ENCODE measurements at regions not wholly inside any gene's neighbourhood (a gene's known extent, or its start where the extent isn't known, plus 50 kb on each side); places are given as distances from the start of the nearest gene placed in this dataset.
"Not testable (repeated sequence)": the region's sequence is repeated elsewhere in the genome, so short reads cannot be mapped to it uniquely, and the experiment has no call there.

DNA sequence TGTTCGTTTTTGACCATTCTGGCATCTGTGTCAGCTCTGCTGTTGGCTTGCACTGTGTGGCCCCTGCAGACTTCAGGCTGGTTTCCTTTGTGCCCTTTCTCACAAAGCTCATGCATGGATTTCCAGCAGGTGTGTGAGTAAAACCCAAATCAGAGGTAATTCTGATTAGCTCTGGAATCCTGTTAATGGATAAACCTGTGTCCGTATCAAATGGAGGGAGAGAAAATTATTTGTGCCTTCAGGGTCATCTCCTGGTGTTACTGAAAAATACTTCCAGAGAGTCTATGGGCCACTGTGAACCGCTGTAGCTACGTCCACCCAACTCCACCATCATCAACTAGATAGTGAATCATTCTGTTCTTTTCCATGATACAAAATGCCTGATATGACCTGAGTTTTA lies 726.1 kb upstream of the TPTE start:
- DNase-seq, result not testable (repeated sequence)

DNA sequence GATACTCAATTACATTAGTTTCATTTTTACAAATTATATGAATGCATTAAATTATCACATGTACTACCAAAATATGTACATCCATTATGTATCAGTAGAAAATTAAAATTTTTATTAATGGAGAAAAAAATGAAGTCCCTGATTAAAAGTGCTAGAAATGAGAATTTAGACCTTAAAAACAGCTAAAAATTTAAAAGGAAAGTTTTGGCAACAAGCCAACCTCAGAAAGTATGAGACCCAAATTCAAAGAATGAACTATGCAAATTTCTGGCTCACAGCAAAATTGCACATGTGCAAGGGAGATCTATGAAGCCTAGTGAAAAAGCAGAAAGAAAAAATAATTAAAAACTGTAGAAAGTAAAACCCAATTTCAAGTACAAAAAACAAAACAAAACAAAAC lies 725.1 kb upstream of the TPTE start:
- DNase-seq, result not testable (repeated sequence)

DNA sequence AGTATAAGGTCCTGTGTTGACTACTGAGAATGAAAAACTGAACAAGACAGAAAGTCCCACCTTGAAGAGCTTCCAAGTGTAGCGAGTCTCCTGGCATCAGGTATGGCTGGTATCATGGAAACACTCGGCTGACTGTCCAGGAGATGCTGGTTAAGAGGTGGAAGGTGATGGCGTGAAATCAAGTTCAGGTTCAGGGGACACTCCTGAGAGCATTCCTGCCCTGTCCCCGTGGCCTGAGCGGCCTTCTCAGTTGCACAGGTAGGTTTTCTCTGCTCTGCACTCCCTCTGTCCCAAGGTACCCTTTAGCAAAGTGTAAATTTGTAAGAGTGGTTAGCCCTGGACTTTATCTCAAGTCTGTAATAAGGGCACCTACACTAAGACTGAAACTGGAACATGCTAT lies 713.7 kb upstream of the TPTE start:
- DNase-seq, result not testable (repeated sequence)

DNA sequence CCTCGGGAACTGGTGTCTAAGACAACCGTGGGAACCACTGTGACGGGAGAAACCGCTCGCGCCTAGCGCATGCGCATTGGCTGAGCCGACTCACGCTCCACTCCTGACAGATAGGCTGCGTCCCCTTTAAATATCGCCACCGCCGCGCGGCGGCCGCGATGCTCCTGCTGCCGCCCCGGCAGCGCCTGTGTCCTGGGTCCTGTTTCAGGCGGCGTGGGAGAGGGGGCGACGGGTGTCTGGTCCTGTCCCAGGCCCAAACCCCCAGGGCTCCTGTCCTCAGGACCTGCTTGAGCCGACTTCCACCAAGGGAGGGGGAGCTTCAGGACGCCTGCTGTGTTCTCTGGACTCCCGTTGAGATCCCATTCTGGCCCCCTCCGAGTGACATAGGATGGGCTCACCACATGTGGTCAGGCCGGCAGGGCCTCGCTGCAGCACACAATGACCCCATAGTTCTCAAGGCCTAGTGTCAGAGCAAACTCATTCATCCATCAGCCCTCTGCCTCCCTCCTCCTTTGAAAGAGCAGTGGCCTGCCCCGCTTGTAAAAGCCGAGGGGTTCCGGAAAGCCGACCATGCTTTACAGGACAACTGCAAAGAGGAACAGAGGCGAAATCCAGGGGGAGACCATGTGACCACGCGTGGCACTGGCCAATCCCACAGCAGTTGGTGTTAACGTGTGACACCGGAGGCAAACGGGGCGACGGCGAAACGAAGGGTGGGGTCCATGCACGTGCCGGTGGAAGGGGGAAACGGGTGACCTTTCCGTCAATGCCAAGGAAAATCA lies 710.0 kb upstream of the TPTE start:
- DNase-seq, result not testable (repeated sequence)

DNA sequence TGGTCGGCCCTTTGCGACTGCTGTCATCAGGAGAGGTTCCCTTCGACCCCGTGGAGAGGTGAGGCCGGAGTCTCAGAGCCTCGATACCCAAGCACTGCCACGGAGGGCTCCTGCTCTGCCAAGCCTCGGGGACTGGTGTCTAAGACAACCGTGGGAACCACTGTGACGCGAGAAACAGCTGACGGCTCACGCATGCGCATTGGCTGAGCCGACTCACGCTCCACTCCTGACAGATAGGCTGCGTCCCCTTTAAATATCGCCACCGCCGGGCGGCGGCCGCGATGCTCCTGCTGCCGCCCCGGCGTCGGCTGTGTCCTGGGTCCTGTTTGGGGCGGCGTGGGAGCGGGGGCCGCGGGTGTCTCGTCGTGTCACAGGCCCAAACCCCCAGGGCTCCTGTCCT lies 708.9 kb upstream of the TPTE start:
- not testable (repeated sequence) for DNase-seq

DNA sequence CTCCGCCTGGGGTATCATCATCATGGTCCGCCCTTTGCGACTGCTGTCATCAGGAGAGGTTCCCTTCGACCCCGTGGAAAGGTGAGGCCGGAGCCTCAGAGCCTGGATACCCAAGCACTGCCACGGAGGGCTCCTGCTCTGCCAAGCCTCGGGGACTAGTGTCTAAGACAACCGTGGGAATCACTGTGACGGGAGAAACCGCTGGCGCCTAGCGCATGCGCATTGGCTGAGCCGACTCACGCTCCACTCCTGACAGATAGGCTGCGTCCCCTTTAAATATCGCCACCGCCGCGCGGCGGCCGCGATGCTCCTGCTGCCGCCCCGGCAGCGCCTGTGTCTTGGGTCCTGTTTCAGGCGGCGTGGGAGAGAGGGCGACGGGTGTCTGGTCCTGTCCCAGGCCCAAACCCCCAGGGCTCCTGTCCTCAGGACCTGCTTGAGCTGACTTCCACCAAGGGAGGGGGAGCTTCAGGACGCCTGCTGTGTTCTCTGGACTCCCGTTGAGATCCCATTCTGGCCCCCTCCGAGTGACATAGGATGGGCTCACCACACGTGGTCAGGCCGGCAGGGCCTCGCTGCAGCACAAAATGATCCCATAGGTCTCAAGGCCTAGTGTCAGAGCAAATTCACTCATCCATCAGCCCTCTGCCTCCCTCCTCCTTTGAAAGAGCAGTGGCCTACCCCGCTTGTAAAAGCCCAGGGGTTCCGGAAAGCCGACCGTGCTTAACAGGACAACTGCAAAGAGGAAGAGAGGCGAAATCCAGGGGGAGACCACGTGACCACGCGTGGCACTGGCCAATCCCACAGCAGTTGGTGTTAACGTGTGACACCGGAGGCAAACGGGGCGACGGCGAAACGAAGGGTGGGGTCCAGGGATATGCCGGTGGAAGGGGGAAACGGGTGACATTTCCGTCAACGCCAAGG lies 707.2 kb upstream of the TPTE start:
- DNase-seq, result not testable (repeated sequence)

GRCh38 chr21:9815181-9815789 lies 706.1 kb upstream of the TPTE start:
- not testable (repeated sequence) for DNase-seq

GRCh38 chr21:9816734-9817334 lies 704.5 kb upstream of the TPTE start:
- DNase-seq, result not testable (repeated sequence)

DNA sequence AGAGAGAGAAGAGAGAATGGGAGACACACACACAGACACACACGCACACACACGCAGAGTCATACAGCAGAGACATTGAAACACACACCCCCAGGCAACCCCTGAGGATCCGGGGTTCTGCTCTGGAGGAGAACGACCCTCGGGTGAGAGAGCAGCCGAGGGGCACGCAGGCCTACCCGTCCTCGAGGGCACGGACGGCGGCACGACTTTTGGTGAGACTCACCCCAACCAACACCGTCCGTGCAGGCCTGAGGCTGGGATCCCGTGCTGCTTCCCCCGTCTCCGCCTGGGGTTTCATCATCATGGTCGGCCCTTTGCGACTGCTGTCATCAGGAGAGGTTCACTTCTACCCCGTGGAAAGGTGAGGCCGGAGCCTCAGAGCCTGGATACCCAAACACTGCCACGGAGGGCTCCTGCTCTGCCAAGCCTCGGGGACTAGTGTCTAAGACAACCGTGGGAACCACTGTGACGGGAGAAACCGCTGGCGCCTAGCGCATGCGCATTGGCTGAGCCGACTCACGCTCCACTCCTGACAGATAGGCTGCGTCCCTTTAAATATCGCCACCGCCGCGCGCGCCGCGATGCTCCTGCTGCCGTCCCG lies 703.4 kb upstream of the TPTE start:
- DNase-seq, result not testable (repeated sequence)

DNA sequence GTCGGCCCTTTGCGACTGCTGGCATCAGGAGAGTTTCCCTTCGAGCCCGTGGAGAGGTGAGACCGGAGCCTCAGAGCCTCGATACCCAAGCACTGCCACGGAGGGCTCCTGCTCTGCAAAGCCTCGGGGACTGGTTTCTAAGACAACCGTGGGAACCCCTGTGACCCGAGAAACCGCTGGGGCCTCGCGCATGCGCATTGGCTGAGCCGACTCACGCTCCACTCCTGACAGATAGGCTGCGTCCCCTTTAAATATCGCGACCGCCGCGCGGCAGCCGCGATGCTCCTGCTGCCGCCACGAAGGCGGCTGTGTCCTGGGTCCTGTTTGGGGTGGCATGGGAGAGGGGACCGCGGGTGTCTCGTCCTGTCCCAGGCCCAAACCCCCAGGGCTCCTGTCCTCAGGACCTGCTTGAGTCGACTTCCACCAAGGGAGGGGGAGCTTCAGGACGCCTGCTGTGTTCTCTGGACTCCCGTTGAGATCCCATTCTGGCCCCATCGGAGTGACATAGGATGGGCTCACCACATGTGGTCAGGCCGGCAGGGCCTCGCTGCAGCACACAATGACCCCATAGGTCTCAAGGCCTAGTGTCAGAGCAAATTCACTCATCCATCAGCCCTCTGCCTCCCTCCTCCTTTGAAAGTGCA lies 701.7 kb upstream of the TPTE start:
- not testable (repeated sequence) for DNase-seq

GRCh38 chr21:9820579-9820978 lies 700.8 kb upstream of the TPTE start:
- not testable (repeated sequence) for DNase-seq

DNA sequence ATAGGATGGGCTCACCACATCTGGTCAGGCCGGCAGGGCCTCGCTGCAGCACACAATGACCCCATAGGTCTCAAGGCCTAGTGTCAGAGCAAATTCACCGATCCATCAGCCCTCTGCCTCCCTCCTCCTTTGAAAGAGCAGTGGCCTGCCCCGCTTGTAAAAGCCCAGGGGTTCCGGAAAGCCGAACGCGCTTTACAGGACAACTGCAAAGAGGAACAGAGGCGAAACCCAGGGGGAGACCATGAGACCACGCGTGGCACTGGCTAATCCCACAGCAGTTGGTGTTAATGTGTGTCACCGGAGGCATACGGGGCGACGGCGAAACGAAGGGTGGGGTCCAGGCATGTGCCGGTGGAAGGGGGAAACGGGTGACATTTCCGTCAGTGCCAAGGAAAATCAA lies 699.9 kb upstream of the TPTE start:
- DNase-seq, result not testable (repeated sequence)

DNA sequence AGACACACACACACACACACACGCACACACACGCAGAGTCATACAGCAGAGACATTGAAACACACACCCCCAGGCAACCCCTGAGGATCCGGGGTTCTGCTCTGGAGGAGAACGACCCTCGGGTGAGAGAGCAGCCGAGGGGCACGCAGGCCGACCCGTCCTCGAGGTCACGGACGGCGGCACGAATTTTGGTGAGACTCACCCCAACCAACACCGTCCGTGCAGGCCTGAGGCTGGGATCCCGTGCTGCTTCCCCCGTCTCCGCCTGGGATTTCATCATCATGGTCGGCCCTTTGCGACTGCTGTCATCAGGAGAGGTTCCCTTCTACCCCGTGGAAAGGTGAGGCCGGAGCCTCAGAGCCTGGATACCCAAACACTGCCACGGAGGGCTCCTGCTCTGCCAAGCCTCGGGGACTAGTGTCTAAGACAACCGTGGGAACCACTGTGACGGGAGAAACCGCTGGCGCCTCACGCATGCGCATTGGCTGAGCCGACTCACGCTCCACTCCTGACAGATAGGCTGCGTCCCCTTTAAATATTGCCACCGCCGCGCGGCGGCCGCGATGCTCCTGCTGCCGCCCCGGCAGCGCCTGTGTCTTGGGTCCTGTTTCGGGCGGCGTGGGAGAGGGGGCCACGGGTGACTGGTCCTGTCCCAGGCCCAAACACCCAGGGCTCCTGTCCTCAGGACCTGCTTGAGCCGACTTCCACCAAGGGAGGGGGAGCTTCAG lies 699.1 kb upstream of the TPTE start:
- not testable (repeated sequence) for DNase-seq

DNA sequence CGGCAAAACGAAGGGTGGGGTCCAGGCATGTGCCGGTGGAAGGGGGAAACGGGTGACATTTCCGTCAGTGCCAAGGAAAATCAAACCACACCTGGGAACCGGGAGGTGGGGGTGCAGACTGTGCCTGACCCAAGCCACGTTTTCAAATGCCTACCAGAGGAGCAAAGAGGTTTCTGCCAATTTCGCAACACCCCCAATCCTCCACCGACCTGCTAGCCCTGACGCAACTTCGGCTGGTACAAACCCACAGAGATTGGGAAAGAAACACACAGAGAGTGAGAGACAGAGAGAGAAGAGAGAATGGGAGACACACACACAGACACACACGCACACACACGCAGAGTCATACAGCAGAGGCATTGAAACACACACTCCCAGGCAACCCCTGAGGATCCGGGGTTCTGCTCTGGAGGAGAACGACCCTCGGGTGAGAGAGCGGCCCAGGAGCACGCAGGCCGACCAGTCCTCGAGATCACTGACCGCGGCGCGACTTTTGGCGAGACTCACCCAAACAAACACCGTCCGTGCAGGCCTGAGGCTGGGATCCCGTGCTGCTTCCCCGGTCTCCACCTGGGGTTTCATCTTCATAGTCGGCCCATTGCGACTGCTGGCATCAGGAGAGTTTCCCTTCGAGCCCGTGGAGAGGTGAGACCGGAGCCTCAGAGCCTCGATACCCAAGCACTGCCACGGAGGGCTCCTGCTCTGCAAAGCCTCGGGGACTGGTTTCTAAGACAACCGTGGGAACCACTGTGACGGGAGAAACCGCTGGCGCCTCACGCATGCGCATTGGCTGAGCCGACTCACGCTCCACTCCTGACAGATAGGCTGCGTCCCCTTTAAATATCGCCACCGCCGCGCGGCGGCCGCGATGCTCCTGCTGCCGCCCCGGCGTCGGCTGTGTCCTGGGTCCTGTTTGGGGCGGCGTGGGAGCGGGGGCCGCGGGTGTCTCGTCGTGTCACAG lies 697.9 kb upstream of the TPTE start:
- not testable (repeated sequence) for DNase-seq

GRCh38 chr21:9830801-9831200 lies 690.6 kb upstream of the TPTE start:
- not testable (repeated sequence) for DNase-seq

DNA sequence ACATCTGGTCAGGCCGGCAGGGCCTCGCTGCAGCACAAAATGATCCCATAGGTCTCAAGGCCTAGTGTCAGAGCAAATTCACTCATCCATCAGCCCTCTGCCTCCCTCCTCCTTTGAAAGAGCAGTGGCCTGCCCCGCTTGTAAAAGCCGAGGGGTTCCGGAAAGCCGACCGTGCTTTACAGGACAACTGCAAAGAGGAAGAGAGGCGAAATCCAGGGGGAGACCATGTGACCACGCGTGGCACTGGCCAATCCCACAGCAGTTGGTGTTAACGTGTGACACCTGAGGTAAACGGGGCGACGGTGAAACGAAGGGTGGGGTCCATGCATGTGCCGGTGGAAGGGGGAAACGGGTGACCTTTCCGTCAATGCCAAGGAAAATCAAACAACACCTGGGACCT lies 688.6 kb upstream of the TPTE start:
- not testable (repeated sequence) for DNase-seq

- DNase-seq, result not testable (repeated sequence)
Measured at GRCh38 chr21:9836547-9836946, 684.8 kb upstream of the TPTE start.

DNA sequence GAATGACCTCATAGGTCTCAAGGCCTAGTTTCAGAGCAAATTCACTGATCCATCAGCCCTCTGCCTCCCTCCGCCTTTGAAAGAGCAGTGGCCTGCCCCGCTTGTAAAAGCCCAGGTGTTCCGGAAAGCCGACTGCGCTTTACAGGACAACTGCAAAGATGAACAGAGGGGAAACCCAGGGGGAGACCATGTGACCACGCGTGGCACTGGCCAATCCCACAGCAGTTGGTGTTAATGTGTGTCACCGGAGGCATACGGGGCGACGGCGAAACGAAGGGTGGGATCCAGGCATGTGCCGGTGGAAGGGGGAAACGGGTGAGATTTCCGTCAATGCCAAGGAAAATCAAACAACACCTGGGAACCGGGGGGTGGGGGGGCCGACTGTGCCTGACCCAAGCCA lies 684.4 kb upstream of the TPTE start:
- DNase-seq, result not testable (repeated sequence)

DNA sequence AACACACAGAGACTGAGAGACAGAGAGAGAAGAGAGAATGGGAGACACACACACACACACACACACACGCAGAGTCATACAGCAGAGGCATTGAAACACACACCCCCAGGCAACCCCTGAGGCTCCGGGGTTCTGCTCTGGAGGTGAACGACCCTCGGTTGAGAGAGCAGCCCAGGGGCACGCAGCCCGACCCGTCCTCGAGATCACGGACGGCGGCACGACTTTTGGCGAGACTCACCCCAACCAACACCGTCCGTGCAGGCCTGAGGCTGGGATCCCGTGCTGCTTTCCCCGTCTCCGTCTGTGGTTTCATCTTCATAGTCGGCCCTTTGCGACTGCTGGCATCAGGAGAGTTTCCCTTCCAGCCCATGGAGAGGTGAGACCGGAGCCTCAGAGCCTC lies 683.9 kb upstream of the TPTE start:
- not testable (repeated sequence) for DNase-seq
